GM18507 (cell line): ENCODE measurements at regions not wholly inside any gene's neighbourhood (a gene's known extent, or its start where the extent isn't known, plus 50 kb on each side); places are given as distances from the start of the nearest gene placed in this dataset.

ENCODE experiments used
- DNase-seq: peaks from one replicate; pipeline ENCODE4 v3.0.0; 2011; ENCODE audit warnings: low read depth; ENCODE audit not compliant: insufficient read length; ENCODE audit errors: extremely low spot score
- FAIRE-seq: peaks from 2 replicates; lab custom pipeline; 2011; peaks lifted over from hg19 to GRCh38; lab: Jason Lieb, UNC

DNA sequence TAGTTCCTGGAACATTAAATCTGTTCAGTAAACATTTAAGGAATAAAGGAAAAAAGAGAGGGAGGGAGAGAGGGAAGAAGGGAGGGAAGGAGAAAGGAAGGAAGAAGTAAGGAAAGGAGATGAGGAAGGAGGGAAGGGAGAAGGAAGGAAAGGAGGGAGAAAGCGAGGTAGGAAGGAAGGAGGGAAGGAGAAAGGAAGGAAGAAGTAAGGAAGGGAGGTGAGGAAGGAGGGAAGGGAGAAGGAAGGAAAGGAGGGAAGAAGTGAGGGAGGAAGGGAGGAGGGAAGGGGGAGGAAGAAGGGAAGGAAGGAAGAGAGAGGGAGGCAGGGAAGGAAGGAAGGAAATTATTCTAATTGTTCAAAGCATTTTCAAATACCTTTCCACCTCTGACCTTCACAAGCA lies 77.2 kb upstream of the JUN start:
- FAIRE-seq, result no peak
- DNase-seq, result no peak

DNA sequence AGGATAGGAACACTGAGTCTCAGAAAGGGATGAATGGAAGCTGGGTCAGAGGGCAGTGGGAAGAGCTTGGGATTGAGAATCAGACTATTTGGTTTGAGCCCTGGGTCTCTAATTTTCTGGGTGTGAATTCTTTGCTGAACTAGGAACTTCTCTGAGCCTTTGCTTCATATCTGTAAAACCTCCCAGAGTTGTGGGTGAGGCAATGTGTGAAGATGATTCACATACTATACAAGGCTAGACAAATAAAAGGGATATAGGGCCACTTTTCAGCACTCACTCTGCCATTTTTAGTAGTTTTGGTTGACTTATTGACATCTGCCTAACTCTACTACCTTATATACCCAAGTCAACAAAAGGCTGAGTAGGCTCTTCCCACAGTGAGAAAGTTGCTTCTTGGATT lies 77.7 kb upstream of the JUN start:
- no peak for DNase-seq
- FAIRE-seq, result no peak

DNA sequence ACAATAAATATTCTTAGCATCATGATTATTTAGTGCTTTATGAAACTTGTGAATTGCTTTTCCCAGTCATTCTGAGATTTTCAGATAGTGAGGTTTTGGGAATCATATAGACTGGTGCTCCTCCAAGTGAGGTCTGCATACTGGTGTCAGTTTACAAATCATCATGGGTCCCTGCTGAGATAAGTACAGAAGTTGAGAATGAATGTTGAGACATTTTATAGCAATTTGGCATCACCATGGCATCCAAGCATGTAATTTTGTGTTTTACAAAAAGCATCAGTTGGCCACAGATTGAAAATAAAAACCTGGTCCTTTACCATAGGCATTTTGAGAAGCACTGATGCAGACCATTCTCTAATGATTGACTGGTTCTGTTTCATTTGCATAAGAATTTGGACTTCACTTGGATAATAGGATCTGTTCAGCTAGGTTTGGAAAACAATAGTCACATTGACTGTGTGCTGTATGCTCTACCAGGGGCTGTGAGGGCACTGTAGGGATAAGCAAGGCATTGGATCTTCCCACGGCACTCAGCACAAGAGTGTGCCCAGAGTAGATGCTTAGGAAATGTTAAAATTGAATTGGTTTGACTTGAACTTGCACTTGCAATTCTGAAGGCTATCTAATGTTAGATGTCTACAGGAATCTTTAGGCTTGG lies 79.0 kb upstream of the JUN start:
- FAIRE-seq (no peak), DNase-seq (no peak)

DNA sequence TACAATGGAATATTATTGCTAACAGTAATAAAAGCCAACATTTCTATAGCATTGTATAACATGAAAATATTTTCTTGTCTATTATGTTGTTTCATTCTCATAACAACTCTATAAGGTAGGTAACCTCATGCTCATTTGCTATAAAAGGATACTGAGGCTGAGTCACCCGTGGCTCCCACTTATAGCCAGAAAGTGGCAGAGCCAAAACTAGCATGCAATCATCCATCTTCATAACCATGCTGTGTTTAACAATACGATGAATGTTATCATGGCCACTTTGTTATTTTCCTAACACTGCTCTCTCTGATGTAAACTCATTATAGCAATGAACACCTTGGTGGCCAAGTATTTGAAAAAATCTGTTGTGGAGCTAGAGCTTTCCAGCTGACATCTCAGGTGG lies 80.8 kb upstream of the JUN start:
- DNase-seq (no peak), FAIRE-seq (no peak)

DNA sequence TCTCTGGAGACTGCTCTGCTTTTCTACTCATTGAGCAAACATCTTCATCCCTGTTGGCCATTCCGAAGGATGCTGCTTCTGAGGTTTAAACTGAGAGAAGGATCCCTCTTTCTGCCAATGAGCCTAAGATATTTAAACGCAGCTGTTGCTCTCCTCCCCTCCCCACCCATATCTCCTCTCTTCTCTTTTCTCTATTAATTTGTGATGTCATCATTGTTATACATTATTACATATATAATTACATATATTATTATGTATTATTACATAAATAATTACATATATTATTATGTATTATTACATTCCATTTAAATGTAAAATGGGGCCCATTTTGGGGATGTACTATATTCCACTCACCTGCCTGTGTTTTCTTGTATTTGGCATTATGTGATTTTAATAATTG lies 82.7 kb upstream of the JUN start:
- FAIRE-seq (no peak), DNase-seq (no peak)

DNA sequence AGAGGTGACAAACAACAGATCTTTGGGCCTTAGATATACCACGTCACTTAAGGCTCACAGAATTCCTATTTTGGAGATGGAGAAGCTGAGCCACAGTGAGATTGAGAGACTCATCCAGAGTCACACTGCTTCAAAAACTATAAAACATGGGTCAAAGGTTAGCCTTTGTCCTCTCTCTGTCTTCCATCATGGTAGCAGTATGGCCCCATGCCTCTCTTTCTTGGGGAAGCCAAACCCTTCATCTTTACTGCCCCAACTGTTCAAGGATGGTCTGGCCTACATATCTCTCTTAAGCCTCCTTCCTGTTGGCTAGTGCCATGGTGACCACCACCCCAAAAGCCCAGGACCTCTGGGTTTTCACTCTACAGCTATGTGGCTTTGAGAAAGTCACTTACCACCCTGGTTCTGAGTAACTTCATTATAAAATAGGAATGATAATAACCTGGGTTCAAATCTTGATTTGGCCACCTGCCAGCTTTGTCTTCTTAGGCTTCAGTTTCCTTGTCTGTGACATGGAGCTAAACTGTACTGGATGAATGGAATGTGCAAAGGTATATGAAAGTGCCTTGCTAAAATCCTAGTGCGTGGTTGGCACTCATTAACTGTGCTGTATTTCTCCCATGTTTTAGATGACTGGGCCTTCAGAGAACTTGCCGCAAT lies 85.9 kb upstream of the JUN start:
- DNase-seq (no peak), FAIRE-seq (no peak)

DNA sequence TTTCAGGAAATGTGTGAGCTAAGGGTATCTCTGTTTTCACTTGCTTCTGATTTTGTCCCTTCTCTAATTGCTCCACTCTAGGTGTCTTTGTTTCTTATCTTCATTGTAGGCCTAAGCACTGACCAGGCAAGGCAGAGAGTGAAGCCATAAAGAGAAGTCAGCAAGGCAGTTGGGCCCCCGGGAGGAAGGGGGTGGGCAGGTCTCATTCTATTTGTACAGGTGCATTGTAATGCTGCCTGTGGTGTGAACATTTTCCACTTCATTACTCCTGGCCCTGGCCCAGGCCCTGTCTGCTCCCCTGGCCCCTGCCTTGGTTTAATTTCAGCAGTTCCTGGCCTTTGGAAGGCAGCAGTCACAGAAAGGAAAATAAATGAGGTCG lies 86.4 kb upstream of the JUN start:
- FAIRE-seq (no peak), DNase-seq (no peak)

DNA sequence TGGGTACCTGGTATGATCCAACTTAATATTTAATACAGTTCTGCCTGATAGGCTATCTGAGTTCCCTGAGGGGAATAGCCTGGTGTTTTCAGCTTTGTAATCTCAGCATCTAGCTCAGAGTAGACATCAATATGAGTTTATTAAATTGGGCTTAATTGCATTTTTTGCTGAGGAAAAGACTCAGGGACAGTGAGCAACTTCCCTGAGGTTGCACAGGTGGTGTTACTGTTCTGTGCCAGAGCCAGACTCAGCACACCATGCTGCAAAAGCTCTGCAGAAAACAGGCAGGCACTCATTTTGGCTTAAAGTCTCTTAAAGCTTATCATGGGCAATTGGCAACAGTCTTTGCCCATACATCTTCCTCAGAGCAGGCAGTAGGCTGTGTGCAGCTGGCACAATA lies 90.5 kb upstream of the JUN start:
- no peak for FAIRE-seq
- DNase-seq, result no peak

DNA sequence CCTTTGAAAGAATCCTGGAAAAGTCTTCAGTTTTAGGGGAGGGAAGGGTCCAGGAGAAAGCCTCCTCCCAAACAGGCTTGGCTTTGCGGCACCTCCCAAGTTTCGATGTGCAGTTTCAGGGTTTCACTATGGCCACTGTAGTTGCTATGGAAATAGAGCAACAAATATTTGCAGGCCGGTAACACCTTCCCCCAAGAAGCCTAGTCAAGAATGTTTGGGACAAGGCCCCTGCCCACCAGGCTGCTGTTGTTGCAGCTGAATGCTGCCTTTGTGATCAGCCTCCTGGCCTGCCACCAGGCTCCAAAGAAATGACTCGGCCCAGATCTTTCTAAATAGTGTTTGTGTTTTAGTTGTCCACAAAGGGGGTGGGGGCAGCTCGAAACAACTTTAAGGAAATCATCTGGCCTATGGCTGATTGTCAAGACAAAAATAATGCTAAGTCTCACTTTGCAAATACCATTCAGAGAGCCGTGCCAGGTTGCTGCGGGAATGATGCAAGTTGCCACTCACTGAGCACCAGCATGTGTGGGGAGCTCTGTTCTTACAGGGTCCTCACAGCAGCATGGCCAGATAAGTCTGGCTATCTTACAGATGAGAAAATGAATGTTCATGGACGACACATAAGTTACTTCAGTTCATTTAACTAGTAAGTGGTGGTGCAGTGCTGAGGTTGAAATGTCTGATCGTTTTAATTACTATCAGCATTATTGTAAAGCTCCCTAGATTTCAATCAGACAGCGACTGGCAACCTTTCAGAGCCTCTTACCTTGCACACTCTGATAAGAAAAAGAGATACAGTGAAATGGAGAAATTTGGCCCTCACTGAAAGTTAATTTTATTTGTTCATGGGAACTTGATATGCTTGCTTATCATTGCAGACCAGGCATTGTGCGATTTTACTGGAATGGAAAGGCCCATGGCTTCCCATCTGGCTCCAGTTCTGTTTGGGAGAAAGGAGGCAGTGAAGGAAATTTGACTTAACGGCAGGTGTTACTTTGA lies 91.2 kb upstream of the JUN start:
- FAIRE-seq (no peak), DNase-seq (no peak)

DNA sequence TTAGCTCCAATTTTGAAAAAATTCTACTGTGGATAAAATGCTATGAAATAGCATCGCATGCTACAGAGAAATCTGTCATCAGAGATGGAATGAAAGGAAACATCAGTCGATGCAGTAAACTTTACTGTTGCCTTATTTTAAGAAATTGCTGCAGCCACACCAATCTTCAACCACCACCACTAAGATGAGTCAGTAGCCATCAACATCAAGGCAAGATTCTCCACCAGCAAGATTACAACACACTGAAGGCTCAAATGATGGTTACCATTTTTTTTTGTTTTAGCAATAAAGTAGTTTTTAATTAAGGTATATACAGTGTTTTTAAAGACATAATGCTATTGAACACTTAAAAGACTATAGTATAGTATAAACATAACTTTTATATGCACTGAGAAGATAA lies 95.6 kb upstream of the JUN start:
- FAIRE-seq (no peak), DNase-seq (no peak)

DNA sequence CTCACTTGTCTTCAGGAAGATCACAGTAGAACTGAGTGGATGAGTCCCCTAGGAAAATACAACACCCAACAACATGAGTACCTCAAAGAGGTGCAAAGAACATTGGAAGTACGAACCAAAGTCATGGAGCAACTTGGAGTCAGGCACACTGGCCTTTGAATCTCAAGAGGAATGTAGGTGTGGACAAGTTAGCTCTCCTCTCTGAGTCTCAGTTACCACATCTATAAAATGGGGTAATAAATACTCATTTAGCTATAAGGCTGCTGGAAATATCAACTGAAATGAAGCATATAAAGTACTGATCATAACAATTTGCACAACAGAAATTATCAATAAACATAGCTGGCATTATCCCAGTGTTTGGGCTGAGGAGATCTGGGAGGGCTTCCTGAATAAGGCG lies 96.7 kb upstream of the JUN start:
- DNase-seq (no peak), FAIRE-seq (no peak)

DNA sequence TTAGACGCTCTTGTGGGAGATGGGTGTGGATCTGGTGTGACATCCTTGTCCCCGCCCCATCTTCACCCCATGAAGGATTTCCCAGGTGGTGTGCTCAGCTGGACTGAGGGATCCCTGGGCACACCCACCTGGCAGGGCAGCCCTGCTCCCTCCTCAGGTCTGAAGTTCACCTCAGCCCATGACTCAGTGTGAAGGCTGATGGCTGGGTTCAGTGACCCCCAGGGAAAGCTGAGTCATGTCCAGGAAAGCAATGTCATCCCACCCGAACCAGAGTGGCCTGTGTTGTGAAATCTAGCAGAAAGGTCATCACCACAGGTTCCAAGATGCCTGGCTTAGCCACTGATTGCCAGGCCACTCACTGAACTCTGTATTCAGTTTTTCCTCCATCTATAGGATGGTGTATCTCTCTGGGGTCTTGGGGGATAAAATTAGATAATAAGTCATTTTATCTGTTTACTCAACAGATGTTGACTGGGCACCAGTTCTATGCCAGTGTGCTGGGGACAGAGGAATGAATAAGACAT lies 97.7 kb upstream of the JUN start:
- DNase-seq (no peak), FAIRE-seq (no peak)

DNA sequence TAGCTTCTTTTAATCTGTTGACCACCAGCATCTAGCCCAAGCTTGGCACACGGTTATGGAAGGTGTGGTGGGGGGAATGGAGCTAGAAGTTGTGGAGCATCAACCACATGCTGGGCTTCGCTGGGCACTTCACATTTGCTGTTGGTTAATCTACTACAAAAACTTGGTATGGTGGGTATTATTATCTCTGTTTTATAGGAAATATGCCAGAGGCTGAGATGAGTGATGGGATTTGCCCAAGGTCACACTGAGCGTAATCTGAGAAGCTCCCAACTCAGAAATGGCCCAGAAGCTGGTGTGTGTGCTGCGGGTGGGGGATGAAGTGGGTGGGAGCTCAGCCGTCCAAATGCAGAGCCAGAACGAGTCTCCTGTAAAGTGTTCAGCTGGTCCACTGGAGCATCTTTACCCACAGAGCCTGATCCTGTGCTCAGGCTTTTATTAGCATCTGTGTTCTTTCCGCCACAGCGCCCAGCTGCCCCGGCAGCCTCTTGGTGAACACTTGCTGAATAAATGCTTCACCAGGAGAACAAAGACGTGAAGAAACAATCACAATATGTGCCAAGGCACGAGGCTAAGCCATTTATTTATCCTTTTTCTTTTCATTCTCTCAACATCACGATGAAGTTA lies 98.6 kb upstream of the JUN start:
- FAIRE-seq (no peak), DNase-seq (no peak)

DNA sequence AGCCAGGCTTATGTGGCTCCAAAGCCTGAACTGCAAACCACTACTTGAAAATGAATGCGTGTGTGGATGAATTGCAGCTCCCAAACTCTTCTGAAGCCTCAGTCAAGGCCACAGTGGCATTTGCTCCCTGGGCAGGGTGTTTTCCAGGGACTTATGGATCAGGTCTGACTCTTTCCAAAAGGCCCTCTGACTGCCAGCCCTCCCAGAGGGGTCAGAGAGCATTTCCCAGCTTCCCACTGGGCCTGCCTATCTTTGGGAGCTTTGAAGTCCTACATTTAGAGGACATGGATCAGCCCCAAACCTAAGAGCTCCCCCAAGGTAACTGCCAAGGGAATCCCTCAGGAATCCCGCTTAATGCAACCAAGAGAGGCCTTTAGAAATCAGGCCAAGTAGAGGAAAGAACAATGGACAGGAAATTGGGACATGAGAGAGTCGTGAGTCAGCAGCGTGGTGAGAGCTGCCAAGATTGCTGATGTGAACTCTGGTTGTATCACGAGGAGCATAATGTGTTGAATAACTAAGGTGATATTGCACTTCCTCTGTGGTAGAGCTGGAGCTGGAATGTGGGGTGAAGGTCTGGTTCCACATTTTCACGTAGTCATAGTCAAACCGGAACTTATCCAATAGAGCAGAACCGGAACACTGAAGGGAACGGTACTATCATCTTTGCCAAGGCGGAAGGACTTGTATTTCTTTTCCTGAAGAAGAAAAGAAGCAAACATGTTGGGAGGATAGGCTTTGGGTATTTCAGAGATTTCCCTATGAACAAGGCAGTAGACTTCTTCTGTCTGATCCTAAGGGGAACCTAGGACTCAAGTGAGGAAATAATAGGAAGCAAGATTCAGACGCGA lies 99.4 kb upstream of the JUN start:
- peak; percentile 58 for FAIRE-seq
- no peak for DNase-seq

DNA sequence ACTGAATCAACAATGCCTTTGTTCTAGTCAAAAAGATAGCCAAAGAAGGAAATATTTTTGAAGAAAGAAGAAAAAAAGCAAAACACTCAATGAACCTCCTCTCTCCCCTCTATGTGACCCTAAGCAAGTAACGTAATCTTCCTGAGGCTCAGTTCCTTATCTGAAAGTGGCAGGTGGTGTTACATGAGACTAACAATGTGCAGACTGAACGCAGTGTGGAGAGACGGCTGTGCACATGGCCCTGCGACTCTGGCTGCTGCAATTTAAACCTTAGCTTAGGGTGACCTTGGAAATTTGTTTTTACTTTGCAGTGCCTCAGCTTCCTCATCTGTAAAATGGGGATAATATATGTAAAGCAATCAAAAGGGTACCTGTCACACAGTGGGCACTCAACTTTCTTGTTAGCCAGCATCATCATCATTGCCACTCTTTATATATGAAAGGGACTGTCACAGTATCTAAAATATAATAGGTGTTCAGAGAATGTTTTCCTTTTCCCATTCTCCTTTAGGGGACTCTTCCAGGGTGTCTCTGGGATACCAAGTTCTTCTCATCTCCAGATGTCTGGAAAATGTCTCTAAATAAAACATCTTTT lies 100.1 kb upstream of the JUN start:
- peak; percentile 48 for FAIRE-seq
- no peak for DNase-seq

DNA sequence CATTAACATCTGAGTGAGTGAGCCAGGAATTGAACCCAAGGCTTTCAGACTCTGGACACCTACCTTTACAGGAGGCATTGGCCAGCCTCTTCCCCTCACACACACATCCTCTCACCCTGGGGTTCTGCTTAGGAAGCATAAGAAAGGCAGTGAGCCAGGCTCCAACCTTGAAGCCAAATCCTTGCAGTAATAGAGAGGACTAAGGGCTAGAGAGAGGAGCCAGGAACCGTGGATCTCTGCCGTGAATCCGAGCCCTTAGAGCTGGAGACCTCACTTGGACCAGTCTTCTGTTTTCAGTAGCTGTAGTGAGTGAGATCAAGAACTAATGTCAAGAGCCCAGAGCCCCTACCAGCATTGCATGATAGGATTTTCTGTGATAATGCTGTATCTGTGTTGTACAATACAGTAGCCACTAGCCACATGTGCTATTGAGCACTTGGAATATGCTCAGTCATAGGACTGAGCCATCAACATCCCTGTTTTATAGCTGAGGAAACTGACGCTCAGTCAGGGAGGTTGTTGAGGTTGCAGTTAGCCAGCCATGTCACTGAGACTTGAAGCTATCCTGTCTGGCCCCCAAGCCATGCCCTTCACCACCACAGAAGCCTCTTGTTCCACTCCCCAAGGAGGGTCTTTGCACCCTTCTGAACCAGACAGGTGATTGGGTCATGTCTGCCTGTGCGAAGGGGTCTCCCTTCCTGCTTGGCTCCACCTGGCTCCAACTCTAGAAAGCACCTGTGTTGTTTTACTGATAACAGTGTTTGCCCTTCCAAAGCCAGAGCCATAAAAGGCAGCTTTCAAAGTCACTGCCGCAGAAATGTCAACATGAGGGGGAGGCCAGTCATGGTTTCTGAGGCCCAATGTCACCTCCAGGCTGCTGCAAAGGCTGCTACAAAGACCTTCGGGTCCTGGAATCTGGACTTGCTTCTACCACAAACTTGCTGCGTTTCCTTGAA lies 101.1 kb upstream of the JUN start:
- no peak for DNase-seq
- no peak for FAIRE-seq

DNA sequence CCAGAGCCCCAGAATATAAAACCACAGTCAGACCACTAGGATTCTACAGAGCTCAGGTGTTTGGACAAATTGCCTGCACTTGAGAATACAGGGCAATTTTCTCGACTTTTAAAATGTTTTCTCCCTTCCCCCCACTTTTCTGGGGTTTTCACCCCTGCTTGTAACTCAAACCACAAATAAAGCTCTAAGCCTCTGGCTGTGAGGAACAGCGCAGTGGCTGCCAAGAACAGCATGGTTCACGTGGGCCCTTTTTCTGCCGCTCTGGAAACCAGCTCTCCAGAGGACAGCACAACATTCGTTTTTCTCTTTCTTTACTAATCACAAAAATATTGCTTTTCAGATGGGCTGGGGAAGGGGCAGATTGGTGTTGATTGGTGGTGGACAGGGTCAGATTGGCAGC lies 102.2 kb upstream of the JUN start:
- FAIRE-seq (no peak), DNase-seq (no peak)

DNA sequence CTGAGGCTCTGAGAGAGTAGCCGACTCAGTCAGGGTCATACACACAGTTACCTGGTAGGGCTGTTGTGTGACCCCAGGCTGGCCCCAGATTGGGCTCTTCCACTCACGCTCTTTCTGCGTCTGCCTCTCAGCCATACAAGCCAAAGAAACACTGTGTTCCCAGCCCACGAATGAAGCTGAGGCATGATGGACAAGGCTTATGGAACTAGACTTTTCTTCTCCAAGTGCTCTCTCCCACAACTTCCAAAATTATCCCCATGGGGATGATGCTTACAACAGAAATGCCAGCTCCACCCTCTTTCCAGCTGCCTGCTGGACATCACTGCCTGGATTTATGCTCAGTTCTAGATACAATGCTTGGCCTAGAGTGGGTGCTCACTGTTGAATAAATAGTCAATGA lies 102.8 kb upstream of the JUN start:
- DNase-seq (no peak), FAIRE-seq (no peak)
